GM12878 (cell line): ENCODE measurements at regions not wholly inside any gene's neighbourhood (a gene's known extent, or its start where the extent isn't known, plus 50 kb on each side); places are given as distances from the start of the nearest gene placed in this dataset.

Experiments
- ATAC-seq: fragments of 200-7000 bp; cut with Tn5 transposase; 3 replicates; pipeline ENCODE4 v1.9.1; 2020; ENCODE audit warnings: mild to moderate bottlenecking, moderate library complexity
- BruUV-seq: library from RNA; stranded (reverse); fragments of 400-500 nt; replicated peaks from 2 replicates; lab custom pipeline; 2021; lab: Mats Ljungman, UMichigan
- CTCF ChIA-PET: fragments of 300-600 bp; sonication (Branson Sonifier 250); formaldehyde crosslinking; extraction: SDS; loops from one replicate; lab custom pipeline; 2021; ENCODE audit warnings: inconsistent platforms; lab: Yijun Ruan, JAX
- POLR2A ChIA-PET: fragments of 350-600 bp; formaldehyde crosslinking; extraction: SDS; loops from one replicate; lab custom pipeline; 2021; ENCODE audit warnings: inconsistent platforms; lab: Charles Lee
- RAD21 ChIA-PET: fragments of 300-600 bp; sonication (Branson Sonifier 250); formaldehyde crosslinking; loops from one replicate; lab custom pipeline; 2023; ENCODE audit warnings: antibody characterized with exemption; ENCODE audit not compliant: unreplicated experiment; lab: Charles Lee
- SMC1A ChIA-PET: fragments of 300-600 bp; sonication (Branson Sonifier 250); formaldehyde crosslinking; loops from one replicate; lab custom pipeline; 2023; ENCODE audit not compliant: unreplicated experiment, uncharacterized antibody; lab: Charles Lee
- DNase-seq: peaks from one replicate; pipeline ENCODE4 v3.0.0-alpha.2; 2011; ENCODE audit warnings: low read depth, low spot score
- FAIRE-seq: peaks from 3 replicates; lab custom pipeline; 2011; peaks lifted over from hg19 to GRCh38; lab: Jason Lieb, UNC
- H2AFZ ChIP-seq: 2 replicates; pipeline ENCODE4 v1.6.0; 2011; ENCODE audit warnings: low read depth, low read length, control low read depth; ENCODE audit not compliant: control insufficient read depth
- H3K27ac ChIP-seq: 2 replicates; pipeline ENCODE4 v1.5.1; 2011; ENCODE audit warnings: control low read depth; ENCODE audit not compliant: control insufficient read depth, insufficient read depth
- H3K27me3 ChIP-seq, 2 experiments: replicated peaks in 1 of 2; 2 replicates each; pipeline versions ENCODE4 v1.6.0 to v1.6.1; 2011; ENCODE audit warnings: low read length in 1 of 2; ENCODE audit not compliant: control insufficient read depth in 2 of 2, insufficient read depth in 2 of 2
- H3K36me3 ChIP-seq, 2 experiments: 2 replicates each; pipeline ENCODE4 v1.5.1; 2011; ENCODE audit warnings: low read length in 1 of 2; ENCODE audit not compliant: control insufficient read depth in 2 of 2, insufficient read depth in 2 of 2
- H3K4me1 ChIP-seq: 2 replicates; pipeline ENCODE4 v1.6.1; 2011; ENCODE audit warnings: mild to moderate bottlenecking, low read length, moderate library complexity, mixed read lengths; ENCODE audit not compliant: control insufficient read depth, insufficient read depth
- H3K4me2 ChIP-seq: 2 replicates; pipeline ENCODE4 v1.6.0; 2011; ENCODE audit warnings: control low read depth; ENCODE audit not compliant: control insufficient read depth, insufficient read depth
- H3K4me3 ChIP-seq: fragments of 200-600 bp; sonication (generic); 2 replicates; pipeline ENCODE4 v1.5.1; 2016
- H3K79me2 ChIP-seq: 2 replicates; pipeline ENCODE4 v1.6.0; 2011; ENCODE audit warnings: low read length; ENCODE audit not compliant: control insufficient read depth, insufficient read depth
- H3K9ac ChIP-seq: 2 replicates; pipeline ENCODE4 v1.8.0; 2011; ENCODE audit warnings: low read length, control low read depth, mixed read lengths; ENCODE audit not compliant: control insufficient read depth, insufficient read depth
- H3K9me3 ChIP-seq: replicated peaks from 3 replicates; pipeline ENCODE4 v1.5.1; 2011; ENCODE audit warnings: mild to moderate bottlenecking, low read length; ENCODE audit not compliant: control insufficient read depth, insufficient read depth
- H4K20me1 ChIP-seq: 2 replicates; pipeline ENCODE4 v1.6.0; 2011; ENCODE audit not compliant: control insufficient read depth, insufficient read depth
- BACH1 ChIP-seq: fragments of 450-650 bp; IDR thresholded peaks from 2 replicates; pipeline ENCODE4 v1.6.1; 2017; ENCODE audit warnings: mild to moderate bottlenecking, borderline replicate concordance
- BHLHE40 ChIP-seq, 2 experiments: fragments of 450-650 bp in 1 of 2; IDR thresholded peaks; 2 replicates each; pipeline ENCODE4 v1.6.1; 2011 to 2017; ENCODE audit warnings: low read depth in 2 of 2, borderline replicate concordance in 1 of 2, improper control_type of control experiment in 1 of 2, low read length in 1 of 2, mild to moderate bottlenecking in 1 of 2
- BRCA1 ChIP-seq: IDR thresholded peaks from 2 replicates; pipeline ENCODE4 v1.6.1; 2011; ENCODE audit warnings: low read depth, low read length, improper control_type of control experiment
- CUX1 ChIP-seq: IDR thresholded peaks from 2 replicates; pipeline ENCODE4 v1.6.1; 2012; ENCODE audit warnings: improper control_type of control experiment, low read depth, low read length; ENCODE audit not compliant: insufficient replicate concordance
- EGR1 ChIP-seq, 2 experiments: IDR thresholded peaks; 1 replicate in 1 of 2; 2 replicates in 1 of 2; pipeline ENCODE4 v1.6.1; 2011 to 2012; ENCODE audit warnings: low read depth in 2 of 2, low read length in 2 of 2, borderline replicate concordance in 1 of 2, mild to moderate bottlenecking in 1 of 2, moderate library complexity in 1 of 2
- HDAC2 ChIP-seq: fragments of 200-600 bp; sonication (generic); IDR thresholded peaks from 2 replicates; pipeline ENCODE4 v1.6.1; 2017
- MXI1 ChIP-seq: fragments of 150-350 bp; IDR thresholded peaks from 2 replicates; pipeline ENCODE4 v1.6.1; 2011; ENCODE audit warnings: low read depth, mild to moderate bottlenecking, inconsistent platforms, low read length, improper control_type of control experiment
- PAX8 ChIP-seq: fragments of 450-650 bp; IDR thresholded peaks from 2 replicates; pipeline ENCODE4 v1.6.1; 2017; ENCODE audit warnings: mild to moderate bottlenecking, moderate library complexity
- PBX3 ChIP-seq: IDR thresholded peaks from 2 replicates; pipeline ENCODE4 v1.6.1; 2011; ENCODE audit warnings: mild to moderate bottlenecking, low read depth, low read length, moderate library complexity; ENCODE audit not compliant: insufficient replicate concordance
- POLR2A ChIP-seq: IDR thresholded peaks from 2 replicates; pipeline ENCODE4 v1.6.1; 2011; ENCODE audit warnings: low read depth, mild to moderate bottlenecking, low read length
- POLR2AphosphoS5 ChIP-seq: IDR thresholded peaks from 2 replicates; pipeline ENCODE4 v1.6.1; 2011; ENCODE audit warnings: mild to moderate bottlenecking, low read length, inconsistent platforms
- RAD51 ChIP-seq: fragments of 450-650 bp; IDR thresholded peaks from 2 replicates; pipeline ENCODE4 v1.6.1; 2016; ENCODE audit warnings: moderate library complexity, mild to moderate bottlenecking, inconsistent platforms
- REST ChIP-seq: IDR thresholded peaks from 2 replicates; pipeline ENCODE4 v1.6.1; 2012; ENCODE audit warnings: mild to moderate bottlenecking, low read depth, low read length
- SIN3A ChIP-seq: IDR thresholded peaks from 2 replicates; pipeline ENCODE4 v1.6.1; 2012; ENCODE audit warnings: low read depth, low read length, improper control_type of control experiment
- WGBS: methylation state at CpG from one replicate; pipeline ENCODE4 v1.1.6; 2016; ENCODE audit warnings: low lambda C conversion rate; ENCODE audit not compliant: insufficient replicate concordance, insufficient coverage; ENCODE audit errors: missing lambda C conversion rate; 5-methylcytosine and 5-hydroxymethylcytosine counted together
- in situ Hi-C: fragments of 300-500 bp; cut with MboI; formaldehyde crosslinking; loops from 9 replicates; pipeline ENCODE4 v1.14.3; 2018; ENCODE audit warnings: mixed read lengths
- intact Hi-C: fragments of 100-400 bp; cut with micrococcal nuclease; formaldehyde crosslinking; loops from one replicate; pipeline ENCODE4 v1.14.2; 2022; ENCODE audit not compliant: unreplicated experiment

GRCh38 chr3:168990134-168990533 is 673.4 kb downstream of the MECOM start (continued):
- TF ChIP-seq REST, result no peak
- TF ChIP-seq BRCA1, result no peak
- no peak for TF ChIP-seq BACH1
- TF ChIP-seq BHLHE40 (IDR thresholded peaks at IDR 0.05; ENCODE audit: borderline replicate concordance in 1 of 2, low read depth in 2 of 2, low read length in 1 of 2), result no peak
- no peak for TF ChIP-seq EGR1 (IDR thresholded peaks at IDR 0.05; ENCODE audit: borderline replicate concordance in 1 of 2, low read depth in 2 of 2, low read length in 2 of 2)
- no peak for TF ChIP-seq POLR2AphosphoS5
- no peak for TF ChIP-seq MXI1
- TF ChIP-seq HDAC2, result no peak
- TF ChIP-seq POLR2A, result no peak
- TF ChIP-seq PAX8, result no peak
- TF ChIP-seq SIN3A, result no peak

- RAD21 ChIA-PET, result no interaction called here
- SMC1A ChIA-PET, result no interaction called here
- CTCF ChIA-PET, result no interaction called here
- no peak overlapping the region for H3K27ac ChIP-seq
- no peak overlapping the region for H3K4me2 ChIP-seq
- no peaks in the 10 kb centered on the region for H4K20me1 ChIP-seq
- intact Hi-C loops (no loop called here), in situ Hi-C loops (no loop called here)
- no peaks in the 10 kb centered on the region for H3K79me2 ChIP-seq
- 20% methylated on average over 5 of the region's 5 CpGs for WGBS
- no peaks in the 10 kb centered on the region for H3K4me1 ChIP-seq
- H3K27me3 ChIP-seq, result no peaks in the 10 kb centered on the region
- no peaks in the 10 kb centered on the region for H3K9me3 ChIP-seq
- no peaks in the 10 kb centered on the region for H3K36me3 ChIP-seq
- no peak for DNase-seq
- no peak overlapping the region for H3K9ac ChIP-seq
- no peak overlapping the region for H2AFZ ChIP-seq
- ATAC-seq, result no peak
- BruUV-seq, result no TSS peak
- no peak overlapping the region for H3K4me3 ChIP-seq
- FAIRE-seq, result no peak
- POLR2A ChIA-PET, result no interaction called here
- no peak for TF ChIP-seq CUX1
- TF ChIP-seq RAD51, result no peak
- TF ChIP-seq PBX3, result no peak
Observed at GRCh38 chr3:168989396-168989795, 674.1 kb downstream of the MECOM start.
